ENCODE measurements at regions not wholly inside any gene's neighbourhood (a gene's known extent, or its start where the extent isn't known, plus 50 kb on each side); places are given as distances from the start of the nearest gene placed in this dataset.
"Not testable (repeated sequence)": the region's sequence is repeated elsewhere in the genome, so short reads cannot be mapped to it uniquely, and the experiment has no call there.

DNA sequence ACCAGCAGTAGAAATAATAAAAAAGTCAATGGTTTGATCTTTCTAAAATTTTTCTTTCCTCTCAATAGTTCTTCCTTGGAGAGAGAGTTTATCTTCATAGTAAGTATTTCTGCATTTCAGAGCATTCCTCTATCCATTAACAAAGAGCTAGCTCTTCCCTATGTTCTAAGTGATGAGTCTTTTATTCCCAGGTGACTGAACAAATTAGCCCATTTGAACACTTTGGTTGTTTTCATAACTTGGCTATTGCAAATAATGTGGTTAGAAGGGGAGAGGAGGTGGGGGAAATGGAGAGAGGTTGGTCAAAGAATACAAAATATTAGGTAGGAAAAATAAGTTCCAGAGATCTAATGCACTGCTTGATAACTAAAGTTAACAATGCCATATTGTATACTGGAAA is 598.9 kb downstream of the KCNT2 start:
- Mint-ChIP-seq H3K36me3 (ENCODE audit: low read depth) (no peaks in the 10 kb centered on the region), H3K9me3 (peaks cover 2% of the 10 kb centered on the region), H3K27ac (no peak overlapping the region), H3K27me3 (no peaks in the 10 kb centered on the region), H3K4me3 (no peak overlapping the region), H3K4me1 (ENCODE audit: low read depth) (no peaks in the 10 kb centered on the region)
- intact Hi-C loops (cut with micrococcal nuclease): no loop called here
- TF ChIP-seq CTCF (IDR thresholded peaks at IDR 0.05): no peak
- no peak for ATAC-seq
- no peak for DNase-seq
- POLR2A ChIA-PET: no interaction called here
- CTCF ChIA-PET: no interaction called here

GRCh38 chr1:196007763-196008162 is 600.5 kb downstream of the KCNT2 start:
- Mint-ChIP-seq H3K4me1 (ENCODE audit: low read depth) (no peaks in the 10 kb centered on the region), H3K4me3 (no peak overlapping the region), H3K9me3 (peaks cover 2% of the 10 kb centered on the region), H3K27me3 (no peaks in the 10 kb centered on the region), H3K27ac (no peak overlapping the region), H3K36me3 (ENCODE audit: low read depth) (no peaks in the 10 kb centered on the region)
- ChIA-PET POLR2A (no interaction called here), CTCF (no interaction called here)
- no peak for ATAC-seq
- TF ChIP-seq CTCF (IDR thresholded peaks at IDR 0.05): no peak
- intact Hi-C loops (cut with micrococcal nuclease): no loop called here
- DNase-seq: no peak

DNA sequence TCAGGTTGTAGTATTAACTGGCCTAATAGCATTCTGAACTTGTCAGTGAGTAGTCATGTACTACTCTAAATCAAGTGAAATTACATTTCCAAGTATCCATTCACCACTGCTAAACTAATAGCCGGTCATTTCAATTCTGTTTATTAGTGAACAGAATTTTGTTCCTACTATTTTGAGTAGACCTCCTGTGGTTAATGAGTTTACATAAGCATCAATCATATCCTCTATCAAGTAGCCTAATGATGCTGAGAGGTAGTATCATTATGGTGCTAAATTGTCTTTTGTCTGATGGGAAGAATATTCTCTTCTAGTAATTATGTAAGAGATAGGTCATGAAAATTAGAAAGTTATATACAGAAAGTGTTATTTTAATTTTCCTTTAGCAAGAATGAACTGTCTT is 602.8 kb downstream of the KCNT2 start:
- ChIA-PET POLR2A (no interaction called here), CTCF (no interaction called here)
- TF ChIP-seq CTCF (IDR thresholded peaks at IDR 0.05): no peak
- Mint-ChIP-seq H3K27me3 (no peaks in the 10 kb centered on the region), H3K27ac (no peak overlapping the region), H3K4me3 (no peak overlapping the region), H3K36me3 (ENCODE audit: low read depth) (no peaks in the 10 kb centered on the region), H3K9me3 (peaks cover 2% of the 10 kb centered on the region), H3K4me1 (ENCODE audit: low read depth) (no peaks in the 10 kb centered on the region)
- ATAC-seq: no peak
- DNase-seq: no peak
- intact Hi-C loops (cut with micrococcal nuclease): no loop called here

GRCh38 chr1:196004388-196004787 is 603.9 kb downstream of the KCNT2 start:
- H3K4me3 Mint-ChIP-seq; H3K9me3 Mint-ChIP-seq; H3K4me1 Mint-ChIP-seq (ENCODE audit: low read depth); POLR2A ChIA-PET; DNase-seq; ATAC-seq; H3K27me3 Mint-ChIP-seq; CTCF ChIA-PET; intact Hi-C loops (cut with micrococcal nuclease); H3K36me3 Mint-ChIP-seq (ENCODE audit: low read depth); H3K27ac Mint-ChIP-seq: not testable (repeated sequence)

GRCh38 chr1:196002906-196003305 is 605.3 kb downstream of the KCNT2 start:
- intact Hi-C loops (cut with micrococcal nuclease): no loop called here
- Mint-ChIP-seq H3K27ac (no peak overlapping the region), H3K4me1 (ENCODE audit: low read depth) (no peaks in the 10 kb centered on the region), H3K27me3 (no peaks in the 10 kb centered on the region), H3K9me3 (peaks cover 2% of the 10 kb centered on the region), H3K36me3 (ENCODE audit: low read depth) (no peaks in the 10 kb centered on the region), H3K4me3 (no peak overlapping the region)
- ChIA-PET POLR2A (no interaction called here), CTCF (no interaction called here)
- ATAC-seq (no peak), DNase-seq (no peak)
- TF ChIP-seq CTCF (IDR thresholded peaks at IDR 0.05): no peak

GRCh38 chr1:196002296-196002695 is 605.9 kb downstream of the KCNT2 start:
- H3K9me3 Mint-ChIP-seq; H3K27me3 Mint-ChIP-seq; ATAC-seq; H3K4me1 Mint-ChIP-seq (ENCODE audit: low read depth); POLR2A ChIA-PET; intact Hi-C loops (cut with micrococcal nuclease); H3K4me3 Mint-ChIP-seq; H3K27ac Mint-ChIP-seq; DNase-seq; CTCF ChIA-PET; H3K36me3 Mint-ChIP-seq (ENCODE audit: low read depth): not testable (repeated sequence)
